HG02571 (cell line): ENCODE measurements at regions not wholly inside any gene's neighbourhood (a gene's known extent, or its start where the extent isn't known, plus 50 kb on each side); places are given as distances from the start of the nearest gene placed in this dataset.
"Not testable (repeated sequence)": the region's sequence is repeated elsewhere in the genome, so short reads cannot be mapped to it uniquely, and the experiment has no call there.

Source experiments
- ATAC-seq: cut with Tn5 transposase; IDR thresholded peaks from one replicate; pipeline ENCODE4 v1.9.1; 2021; ENCODE audit warnings: mild to moderate bottlenecking, moderate library complexity; ENCODE audit not compliant: unreplicated experiment

DNA sequence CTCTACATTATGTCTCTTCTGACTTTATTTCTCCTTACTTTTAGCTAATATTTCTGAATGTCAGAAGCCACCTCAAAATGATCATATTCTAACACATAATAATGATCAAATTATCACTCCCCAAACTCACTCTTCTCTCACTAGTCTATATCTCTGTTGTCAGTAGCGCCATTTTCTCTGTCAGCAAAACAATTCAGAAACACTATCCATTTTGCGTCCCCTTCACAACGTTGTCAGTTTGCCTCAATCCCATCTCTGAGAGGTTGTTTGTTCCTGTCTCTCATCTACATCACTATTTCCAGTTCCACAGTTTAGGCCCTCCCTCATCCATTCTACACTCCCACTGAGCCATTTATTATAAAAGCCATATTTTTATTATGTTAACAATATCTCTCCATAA lies 1376.3 kb upstream of the ACVR2A start:
- no peak for ATAC-seq

DNA sequence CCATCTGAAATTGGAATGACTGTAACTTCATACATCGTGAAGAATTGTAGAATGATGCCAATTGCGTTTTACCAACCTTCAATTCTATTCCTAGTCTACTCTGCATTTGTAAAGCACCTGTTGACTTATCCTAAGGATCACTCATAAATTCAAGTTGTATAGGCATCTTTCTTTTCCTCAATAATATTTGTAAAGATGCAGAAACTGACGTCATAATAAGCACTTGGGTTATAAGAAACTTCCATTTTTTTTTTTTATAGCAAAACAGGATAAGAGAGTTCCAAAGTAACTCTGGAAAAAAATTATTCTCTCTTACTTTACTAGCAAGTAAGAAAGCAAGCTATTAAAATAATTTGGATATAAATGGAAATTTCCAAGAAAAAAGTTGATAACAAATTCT lies 1377.4 kb upstream of the ACVR2A start:
- ATAC-seq = no peak

- ATAC-seq = no peak
These were observed 1379.4 kb upstream of the ACVR2A start for GRCh38 chr2:146465460-146465859.

- ATAC-seq = no peak
These were observed 1383.8 kb upstream of the ACVR2A start for GRCh38 chr2:146461068-146461467.

DNA sequence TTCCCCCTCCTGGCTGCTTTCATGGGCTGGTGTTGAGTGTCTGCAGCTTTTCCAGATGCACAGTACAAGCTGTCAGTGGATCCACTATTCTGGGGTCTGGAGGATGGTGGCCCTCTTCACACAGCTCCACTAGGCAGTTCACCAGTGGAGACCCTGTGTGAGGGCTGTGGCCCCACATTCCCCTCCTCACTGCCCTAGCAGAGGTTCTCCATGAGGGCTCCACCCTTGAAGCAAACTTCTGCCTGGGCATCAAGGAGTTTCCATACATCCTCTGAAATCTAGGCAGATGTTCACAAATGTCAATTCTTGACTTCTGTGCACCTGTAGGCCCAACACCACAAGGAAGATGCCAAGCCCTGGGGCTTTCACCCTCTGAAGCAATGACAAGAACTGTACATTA lies 1386.2 kb upstream of the ACVR2A start:
- ATAC-seq = no peak

GRCh38 chr2:146457221-146457620 lies 1387.6 kb upstream of the ACVR2A start:
- no peak for ATAC-seq

DNA sequence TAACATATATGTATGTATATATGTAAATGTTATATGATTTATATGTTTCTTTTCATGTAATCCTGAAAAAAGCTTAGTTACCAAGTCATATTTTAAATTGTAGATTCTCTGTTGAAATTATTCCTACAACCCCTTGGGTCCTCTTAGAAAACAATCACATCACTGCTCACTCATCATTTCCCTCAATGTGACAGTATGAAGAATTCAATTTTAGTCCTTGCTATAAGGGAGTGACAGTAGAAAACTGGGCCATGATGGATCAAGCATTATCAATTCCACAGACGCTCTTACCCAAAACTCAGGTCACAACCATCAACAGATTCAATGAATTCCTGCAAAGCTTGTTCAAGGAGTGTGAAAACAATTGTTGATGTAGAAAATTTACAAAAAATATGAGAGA lies 1389.5 kb upstream of the ACVR2A start:
- no peak for ATAC-seq

DNA sequence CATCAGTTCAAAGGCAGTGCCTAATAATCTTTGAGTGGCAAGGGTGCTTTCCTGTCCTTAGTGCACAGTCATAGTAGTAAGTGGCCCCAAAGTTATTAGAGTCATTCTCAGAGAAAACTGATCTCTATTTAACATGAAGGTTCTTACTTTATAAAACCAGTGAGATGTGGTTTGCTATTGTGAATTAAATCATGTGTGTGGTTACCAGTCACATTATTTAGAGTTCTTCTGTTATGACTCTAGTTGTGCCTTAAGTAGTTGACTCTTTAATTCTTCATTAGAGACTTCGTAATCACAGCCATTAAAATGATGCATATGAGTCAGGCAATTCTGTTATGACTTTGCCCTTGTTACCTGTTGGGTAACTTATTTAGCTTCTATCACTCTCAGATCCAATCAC lies 1392.9 kb upstream of the ACVR2A start:
- no peak for ATAC-seq

- ATAC-seq = no peak
These were observed 1394.7 kb upstream of the ACVR2A start for GRCh38 chr2:146450131-146450530.

GRCh38 chr2:146444987-146445386 lies 1399.8 kb upstream of the ACVR2A start:
- ATAC-seq = no peak

DNA sequence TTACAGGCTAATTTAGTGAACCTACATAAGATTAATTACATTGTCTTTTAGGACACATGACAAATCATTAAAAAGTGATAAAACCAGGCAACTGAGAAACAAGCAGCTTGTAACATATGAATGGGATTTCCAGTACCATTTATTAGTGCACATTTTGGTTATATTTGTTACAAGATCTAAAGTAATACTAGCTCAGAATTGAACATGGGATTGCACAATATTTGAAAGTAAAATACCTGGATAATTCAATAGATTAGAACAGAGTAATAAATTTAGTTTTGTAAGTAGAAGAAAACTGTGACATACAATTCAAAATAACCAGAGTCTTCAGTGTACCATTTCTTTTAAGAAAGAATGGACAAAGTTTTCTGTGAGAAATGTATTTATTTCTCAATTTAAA lies 1400.7 kb upstream of the ACVR2A start:
- no peak for ATAC-seq

GRCh38 chr2:146438246-146438645 lies 1406.6 kb upstream of the ACVR2A start:
- ATAC-seq = no peak

DNA sequence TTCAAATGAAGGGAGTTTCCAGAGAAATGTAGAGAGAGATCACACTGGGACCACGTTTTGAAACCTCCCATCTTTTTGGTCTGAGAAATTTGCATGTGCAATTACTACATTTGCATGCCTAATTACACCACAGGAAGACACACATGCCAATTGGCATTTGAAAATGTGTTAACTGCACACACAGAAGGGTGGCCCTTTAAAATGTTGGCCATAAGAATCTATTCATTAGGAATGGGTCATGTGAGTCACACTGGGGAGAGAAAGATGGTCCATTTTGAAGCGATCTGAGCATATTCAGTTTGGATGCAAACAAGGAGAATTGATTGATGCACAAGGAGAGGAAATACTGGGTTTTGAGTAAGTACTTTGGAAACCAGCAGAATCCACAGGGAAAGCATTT lies 1407.1 kb upstream of the ACVR2A start:
- ATAC-seq = no peak

GRCh38 chr2:146433116-146433875 lies 1411.5 kb upstream of the ACVR2A start:
- ATAC-seq = no peak

DNA sequence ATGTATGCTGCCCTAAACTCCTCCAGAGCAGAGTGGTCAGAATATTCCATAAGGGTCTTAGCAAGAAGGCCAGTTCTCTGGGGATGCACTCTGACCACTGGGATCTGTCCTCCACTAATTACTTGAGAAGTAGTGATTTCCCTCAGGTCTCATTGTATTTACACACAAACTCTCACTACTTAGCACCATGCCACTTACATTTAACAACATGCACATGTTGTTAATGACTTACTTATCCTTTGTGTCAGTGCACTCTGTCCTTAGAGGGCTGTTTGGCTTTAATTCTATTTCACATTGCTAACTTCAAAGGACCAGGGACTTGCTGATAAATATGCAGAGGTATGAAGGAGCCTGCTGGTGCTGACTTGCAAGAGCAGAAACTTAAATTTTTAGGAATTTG lies 1415.5 kb upstream of the ACVR2A start:
- ATAC-seq = no peak

DNA sequence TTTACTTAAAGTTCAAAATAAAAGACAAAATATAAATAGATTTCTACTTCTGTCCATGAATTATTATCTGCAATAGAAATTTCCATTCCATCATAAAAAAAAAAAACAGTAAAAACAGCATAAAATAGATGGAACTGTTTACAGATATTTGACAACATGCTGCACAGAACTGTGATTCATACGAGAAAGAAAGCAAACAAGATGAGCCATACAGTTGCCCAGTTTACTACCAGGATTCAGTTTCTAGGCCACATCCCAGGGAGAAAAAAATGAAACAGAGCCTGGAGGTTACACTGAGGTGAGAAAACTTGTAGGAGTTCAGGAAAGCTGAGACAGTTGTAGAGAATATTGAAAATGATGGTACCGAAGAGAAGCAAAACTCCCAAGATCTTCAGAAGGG lies 1426.9 kb upstream of the ACVR2A start:
- no peak for ATAC-seq

GRCh38 chr2:146415291-146415690 lies 1429.5 kb upstream of the ACVR2A start:
- no peak for ATAC-seq

DNA sequence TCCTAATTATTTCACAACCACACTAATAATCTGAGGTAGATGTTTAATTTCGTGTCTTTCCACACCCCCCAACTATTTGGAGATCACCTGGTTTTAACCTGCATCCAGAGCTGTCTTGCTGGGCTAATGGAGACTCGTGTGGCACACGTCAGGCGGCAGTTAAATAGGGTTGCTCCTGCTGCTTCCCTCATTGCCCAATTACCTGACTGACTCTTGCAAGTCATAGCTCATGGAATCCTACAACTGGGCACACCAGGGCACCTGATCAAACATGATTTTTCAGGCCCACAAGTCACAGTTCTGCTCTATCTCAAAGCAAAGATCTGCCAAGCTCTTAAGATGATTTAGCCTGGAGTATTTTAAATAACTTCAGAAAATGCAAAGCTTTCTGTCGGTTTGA lies 1430.4 kb upstream of the ACVR2A start:
- ATAC-seq = no peak

GRCh38 chr2:146413086-146413610 lies 1431.7 kb upstream of the ACVR2A start:
- no peak for ATAC-seq

- ATAC-seq = no peak
These were observed 1432.2 kb upstream of the ACVR2A start for GRCh38 chr2:146412625-146413024.

GRCh38 chr2:146405402-146406309 lies 1439.2 kb upstream of the ACVR2A start:
- ATAC-seq = not testable (repeated sequence)
